Inferior parietal cortex (tissue), 1 donor: ENCODE measurements at regions not wholly inside any gene's neighbourhood (a gene's known extent, or its start where the extent isn't known, plus 50 kb on each side); places are given as distances from the start of the nearest gene placed in this dataset.
"Not testable (repeated sequence)": the region's sequence is repeated elsewhere in the genome, so short reads cannot be mapped to it uniquely, and the experiment has no call there.

Experiments
- DNase-seq: peaks from one replicate; pipeline ENCODE4 v3.0.0-alpha.2; 2016; ENCODE audit errors: extremely low spot score

DNA sequence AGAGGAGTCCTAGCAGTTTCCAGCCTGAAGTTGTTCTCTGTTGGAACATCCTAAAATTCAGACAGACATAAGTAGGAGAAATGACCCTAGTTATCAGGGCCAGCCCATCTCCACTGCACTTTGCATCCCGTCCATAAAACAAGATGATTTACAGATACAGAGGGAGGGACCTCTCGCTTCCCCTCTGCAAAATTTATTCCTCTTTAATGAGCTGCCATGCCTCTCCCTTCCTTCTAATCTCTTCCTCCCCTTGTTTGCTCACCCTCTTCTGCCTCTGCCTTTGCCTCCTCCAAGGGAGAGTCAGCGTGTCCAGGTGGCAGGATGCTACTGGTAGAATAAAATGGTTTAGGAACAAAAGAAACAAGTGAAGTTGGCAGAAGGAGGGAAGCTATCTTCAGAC is 351.3 kb downstream of the SOX9 start:
- no peak for DNase-seq

DNA sequence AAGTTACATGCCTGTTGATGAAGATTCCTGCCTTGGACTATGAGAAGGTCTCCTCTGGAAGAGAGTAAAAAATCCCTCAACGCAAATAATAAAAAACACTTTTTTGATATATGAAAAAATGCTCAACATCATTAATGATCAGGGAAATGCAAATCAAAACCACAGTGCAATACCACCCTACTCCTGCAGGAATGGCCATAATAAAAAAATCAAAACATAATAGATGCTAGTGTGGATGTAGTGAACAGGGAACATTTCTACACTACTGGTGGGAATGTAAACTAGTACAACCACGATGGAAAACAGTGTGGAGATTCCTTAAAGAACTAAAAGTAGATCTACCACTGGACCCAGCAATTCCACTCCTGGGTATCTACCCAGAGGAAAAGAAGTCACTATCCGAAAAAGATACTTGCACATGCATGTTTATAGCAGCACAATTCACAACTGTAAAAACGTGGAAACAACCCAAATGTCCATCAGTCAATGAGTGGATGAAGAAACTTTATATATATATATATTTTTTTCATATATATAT is 352.1 kb downstream of the SOX9 start:
- DNase-seq: not testable (repeated sequence)

- no peak for DNase-seq
Measured at GRCh38 chr17:72474243-72474642, 353.4 kb downstream of the SOX9 start.

- no peak for DNase-seq
Measured at GRCh38 chr17:72474719-72475477, 354.1 kb downstream of the SOX9 start.

DNA sequence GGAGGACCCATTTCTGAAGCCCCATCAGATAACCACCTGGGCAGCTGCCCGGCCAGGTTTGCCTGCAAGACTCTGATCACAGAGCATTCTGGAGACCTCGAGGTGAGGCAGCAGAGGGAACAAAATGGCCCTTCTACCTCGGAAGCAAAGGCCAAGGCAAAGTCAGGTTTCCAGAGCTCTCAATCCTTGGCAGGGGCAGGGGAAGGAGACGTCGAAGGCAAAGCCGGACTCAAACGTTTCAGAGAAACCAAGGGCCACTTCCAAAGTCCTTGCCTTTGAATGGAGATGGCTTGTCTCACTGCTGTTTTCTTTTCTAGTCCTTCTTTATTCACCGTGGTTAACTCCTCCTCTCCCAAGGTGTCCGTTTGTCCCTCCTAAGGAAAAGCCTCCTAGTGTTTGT is 355.3 kb downstream of the SOX9 start:
- DNase-seq: no peak

DNA sequence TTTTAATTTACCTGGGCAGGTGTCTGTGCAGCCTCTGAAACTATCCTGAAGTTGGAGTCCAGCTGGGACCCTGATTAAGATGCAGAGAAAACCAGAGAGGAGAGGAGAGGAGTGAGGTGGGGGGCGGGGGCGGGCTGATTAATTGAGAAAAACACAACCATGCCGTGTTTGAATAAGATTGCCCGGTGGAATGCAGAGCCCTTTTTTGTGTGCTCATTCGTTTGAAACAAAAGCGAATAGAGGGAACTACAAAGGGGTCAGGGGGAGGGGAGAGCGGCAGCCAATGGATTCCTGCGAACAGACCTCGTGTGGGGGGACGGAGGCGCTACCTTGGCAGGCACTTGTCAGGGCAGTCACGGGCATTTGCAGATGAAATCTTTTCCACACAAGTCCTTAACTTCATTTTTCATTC is 355.8 kb downstream of the SOX9 start:
- DNase-seq: no peak

DNA sequence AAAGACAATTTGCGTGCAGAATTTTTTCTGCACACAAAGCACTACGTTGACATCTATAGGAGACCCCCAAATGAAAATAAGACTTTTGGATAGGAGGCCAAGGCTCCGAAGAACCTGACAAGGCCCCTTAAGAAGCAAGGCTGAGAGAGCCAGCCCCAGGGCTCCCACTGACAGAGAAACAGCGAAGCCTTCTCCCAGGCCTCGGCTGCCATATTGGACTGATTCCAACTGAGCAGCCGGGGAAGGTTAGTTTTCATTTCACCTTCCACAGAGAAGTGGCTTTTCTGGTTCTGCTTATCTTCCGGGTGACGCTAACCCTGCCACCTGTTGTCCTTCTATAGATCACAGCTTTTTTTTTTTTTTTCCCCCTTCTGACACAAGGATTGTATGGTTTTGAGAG is 356.7 kb downstream of the SOX9 start:
- no peak for DNase-seq

- DNase-seq: no peak
Measured at GRCh38 chr17:72479113-72479512, 358.3 kb downstream of the SOX9 start.

DNA sequence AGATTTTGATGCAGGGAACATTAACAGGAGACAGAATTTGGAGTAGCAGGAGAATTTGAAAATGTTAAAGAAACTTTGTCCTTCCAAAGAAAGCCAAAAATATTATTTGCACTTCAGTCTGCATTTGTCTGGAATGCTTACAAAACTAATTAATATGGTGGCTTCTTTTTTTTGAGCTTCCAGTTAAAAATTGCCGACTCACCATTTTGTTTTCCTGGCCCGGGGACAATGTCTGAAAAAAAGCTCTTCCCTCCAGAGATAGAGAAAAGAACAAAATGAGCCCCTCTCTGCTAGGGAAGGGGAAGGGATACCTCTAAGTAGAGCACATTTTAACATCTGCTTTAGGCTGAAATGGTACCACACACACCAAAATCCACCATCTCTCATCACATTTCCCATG is 360.8 kb downstream of the SOX9 start:
- no peak for DNase-seq

GRCh38 chr17:72485596-72485995 is 364.8 kb downstream of the SOX9 start:
- DNase-seq: no peak

GRCh38 chr17:72486806-72487205 is 366.0 kb downstream of the SOX9 start:
- DNase-seq: no peak

- no peak for DNase-seq
Measured at GRCh38 chr17:72487731-72488494, 367.1 kb downstream of the SOX9 start.

GRCh38 chr17:72488555-72489271 is 367.9 kb downstream of the SOX9 start:
- DNase-seq: no peak

DNA sequence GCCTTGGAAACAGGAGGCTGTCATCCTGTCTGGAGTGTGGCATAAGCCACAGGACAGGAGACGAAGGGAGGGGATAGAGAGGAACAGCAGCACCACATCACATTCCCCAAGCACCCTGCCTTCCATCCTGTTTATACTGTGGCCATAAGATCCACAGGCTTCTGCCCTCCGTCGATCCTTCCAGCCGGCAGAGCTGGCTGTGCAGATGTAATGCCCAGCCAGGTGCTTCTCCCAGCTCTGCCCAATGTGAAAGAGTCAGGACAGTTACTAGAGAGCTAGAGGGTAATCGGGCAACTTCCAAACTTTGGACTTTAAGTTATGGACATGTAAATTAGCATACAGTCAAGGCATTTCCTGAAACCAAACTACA is 368.4 kb downstream of the SOX9 start:
- DNase-seq: no peak

DNA sequence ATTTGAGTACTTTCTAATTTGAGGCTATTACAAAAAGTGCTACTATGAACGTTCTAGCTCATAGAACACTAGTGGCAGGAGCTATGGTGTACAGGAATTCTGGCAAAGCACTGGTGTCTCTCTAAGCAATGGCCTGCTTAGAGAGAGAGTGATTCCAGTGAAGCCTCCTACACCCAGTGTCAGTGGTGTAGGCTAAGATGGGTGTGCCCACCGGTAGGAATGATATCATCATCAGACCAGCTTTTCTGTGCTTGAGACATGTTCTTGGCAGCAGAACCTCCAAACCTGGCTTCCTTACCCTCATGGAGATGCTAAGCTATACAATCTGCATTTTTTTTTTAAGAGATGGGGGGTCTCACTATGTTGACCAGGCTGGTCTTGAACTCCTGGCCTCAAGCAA is 370.3 kb downstream of the SOX9 start:
- DNase-seq: no peak

GRCh38 chr17:72492494-72492893 is 371.7 kb downstream of the SOX9 start:
- DNase-seq: no peak

DNA sequence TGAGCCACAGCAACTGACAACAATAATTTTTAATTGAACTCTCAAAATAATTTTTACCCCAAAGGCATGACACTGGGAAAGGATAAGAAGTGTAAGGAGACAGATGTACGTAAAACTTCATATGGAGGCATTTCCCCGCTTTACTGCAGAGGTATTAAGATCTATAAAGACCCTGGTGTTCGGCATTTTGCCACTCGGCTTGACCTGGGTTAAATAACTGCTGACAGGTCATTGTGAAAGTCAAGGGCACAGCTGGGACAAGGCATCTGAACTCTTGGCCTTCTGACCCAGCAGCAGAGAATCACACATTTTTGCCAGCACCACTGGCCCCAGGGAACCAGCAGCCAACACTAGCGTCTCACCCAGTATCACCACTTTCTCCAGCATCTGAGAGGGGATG is 372.1 kb downstream of the SOX9 start:
- DNase-seq: no peak

DNA sequence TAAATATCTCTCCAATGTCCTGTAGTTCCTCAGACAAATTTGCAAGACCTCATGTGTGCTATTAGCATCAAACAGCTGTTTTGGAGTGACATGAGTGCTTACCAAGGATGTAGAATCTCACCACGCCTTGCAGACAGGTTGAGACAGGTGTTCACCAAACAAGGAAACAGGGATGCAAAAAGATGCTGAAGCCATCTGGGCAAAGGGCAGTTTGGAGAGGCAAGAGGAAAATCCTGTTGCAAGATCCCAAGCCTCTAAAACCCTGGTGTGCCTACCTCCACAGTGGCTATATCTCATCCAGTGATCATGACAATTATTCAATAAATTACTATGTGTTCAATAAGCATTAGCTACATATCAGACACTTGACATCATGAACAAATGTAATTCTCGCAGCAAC is 373.7 kb downstream of the SOX9 start:
- no peak for DNase-seq

GRCh38 chr17:72496461-72496860 is 375.6 kb downstream of the SOX9 start:
- no peak for DNase-seq

DNA sequence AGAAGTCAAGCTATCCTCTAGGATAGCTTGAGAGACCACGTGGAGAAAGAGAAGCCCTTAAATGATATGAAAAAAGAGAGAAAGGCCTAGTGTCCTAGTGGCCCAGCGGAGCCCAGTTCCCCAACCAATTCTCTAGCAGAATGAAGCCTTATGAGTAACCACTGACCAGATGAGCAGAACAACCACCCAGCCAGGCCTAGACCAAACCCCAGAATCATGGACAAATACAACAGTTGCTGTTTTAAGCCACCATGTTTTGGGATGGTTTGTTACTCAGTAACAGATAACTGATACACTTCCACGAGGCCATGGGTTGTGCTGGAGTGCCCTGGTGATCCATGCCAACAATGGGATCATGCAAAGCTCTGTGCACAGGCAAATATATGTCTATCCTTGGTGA is 377.1 kb downstream of the SOX9 start:
- no peak for DNase-seq

GRCh38 chr17:72498364-72499210 is 377.8 kb downstream of the SOX9 start:
- no peak for DNase-seq
